IPS-15b (cell line): ENCODE measurements at regions not wholly inside any gene's neighbourhood (a gene's known extent, or its start where the extent isn't known, plus 50 kb on each side); places are given as distances from the start of the nearest gene placed in this dataset.

ENCODE experiments used
- H3K27me3 ChIP-seq: one replicate; pipeline ENCODE4 v1.6.1; 2013; ENCODE audit warnings: low read length; ENCODE audit not compliant: control insufficient read depth, insufficient read depth
- H3K36me3 ChIP-seq: one replicate; pipeline ENCODE4 v1.6.1; 2013; ENCODE audit warnings: low read length; ENCODE audit not compliant: control insufficient read depth, insufficient read depth
- H3K4me1 ChIP-seq: one replicate; pipeline ENCODE4 v1.6.1; 2013; ENCODE audit warnings: mild to moderate bottlenecking, low read length; ENCODE audit not compliant: control insufficient read depth, insufficient read depth
- H3K4me3 ChIP-seq: one replicate; pipeline ENCODE4 v1.5.1; 2013; ENCODE audit warnings: low read depth, low read length
- H3K9ac ChIP-seq: one replicate; pipeline ENCODE4 v1.6.1; 2013; ENCODE audit warnings: low read depth, mild to moderate bottlenecking, low read length
- H3K9me3 ChIP-seq: one replicate; pipeline ENCODE4 v1.6.1; 2013; ENCODE audit warnings: mild to moderate bottlenecking, low read length; ENCODE audit not compliant: control insufficient read depth, insufficient read depth

DNA sequence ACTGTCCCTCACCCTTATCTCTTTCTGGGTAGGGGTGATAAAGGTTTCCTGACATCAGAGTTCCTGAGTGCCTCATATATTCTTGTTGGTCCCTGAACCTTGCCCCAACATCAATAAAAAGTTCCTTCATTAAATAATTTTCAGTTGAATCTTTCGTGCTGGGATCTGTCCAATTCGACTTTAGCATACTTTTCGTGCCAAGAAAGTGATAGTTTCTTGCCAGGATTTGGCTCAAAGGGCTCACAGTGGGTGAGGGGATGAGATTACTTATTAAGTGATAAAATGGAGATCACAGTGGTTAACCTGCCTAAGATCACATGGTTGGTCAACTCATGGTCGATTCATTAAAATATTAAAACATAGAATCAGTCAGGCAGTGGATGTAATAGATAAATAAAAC, 93.8 kb upstream of the SLC8A1 start:
- Histone ChIP-seq H3K4me1 (no peaks in the 10 kb centered on the region), H3K9me3 (no peaks in the 10 kb centered on the region), H3K27me3 (no peaks in the 10 kb centered on the region), H3K4me3 (no peak overlapping the region), H3K36me3 (no peaks in the 10 kb centered on the region), H3K9ac (no peak overlapping the region)

DNA sequence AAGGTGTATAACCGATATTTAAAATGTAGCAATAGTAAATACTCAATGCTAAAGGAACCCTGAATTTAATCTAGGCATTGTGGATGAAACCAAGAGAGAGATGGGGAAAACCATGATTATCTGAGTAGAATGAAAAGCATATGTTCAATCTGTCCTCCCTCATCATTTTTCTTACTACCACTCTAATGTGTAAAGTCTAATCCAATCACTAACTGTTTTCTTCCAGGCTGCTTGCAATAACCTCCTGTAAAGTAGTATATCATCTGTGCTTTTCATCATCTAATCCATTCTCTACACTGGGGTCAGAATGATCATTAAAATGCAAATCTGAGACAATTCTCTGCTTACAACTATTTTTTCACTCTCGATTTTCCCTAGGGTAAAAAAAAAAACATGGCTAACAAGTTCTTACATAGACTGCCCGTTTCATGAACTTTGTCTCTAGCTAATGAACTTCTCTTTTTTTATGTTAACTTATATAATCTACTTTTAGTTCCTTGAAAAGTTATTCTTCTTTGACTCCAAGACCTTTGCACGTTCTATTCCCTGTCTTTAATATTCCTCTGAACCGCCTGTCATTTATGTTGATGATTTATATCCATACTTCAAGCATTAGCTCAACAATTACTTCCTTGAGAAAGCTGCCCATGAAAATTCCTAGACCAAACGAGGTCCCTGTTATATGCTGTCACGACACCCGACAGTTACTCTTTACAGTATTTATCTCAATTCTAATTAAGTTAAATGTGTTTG, 94.7 kb upstream of the SLC8A1 start:
- no peaks in the 10 kb centered on the region for H3K4me1 ChIP-seq

DNA sequence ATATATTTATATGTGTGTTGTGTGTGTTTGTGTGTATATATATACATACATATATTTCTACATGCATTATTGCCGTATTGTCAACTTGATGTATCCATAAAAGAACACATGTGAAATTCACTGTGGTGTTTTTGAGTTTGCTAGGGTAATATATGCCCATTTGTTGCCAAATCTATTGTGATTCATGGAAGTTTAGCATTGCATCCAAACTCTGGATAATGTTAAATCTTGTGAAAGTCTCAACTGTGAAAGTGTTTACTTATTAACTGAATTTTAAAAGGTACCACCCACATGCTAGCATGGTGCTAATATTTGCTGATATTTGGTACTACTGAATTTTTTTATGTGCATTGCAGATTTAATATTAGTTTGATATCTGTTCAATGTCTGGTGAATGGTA, 96.6 kb upstream of the SLC8A1 start:
- H3K9me3 ChIP-seq, result no peaks in the 10 kb centered on the region
- no peaks in the 10 kb centered on the region for H3K36me3 ChIP-seq
- H3K4me3 ChIP-seq, result no peak overlapping the region
- no peaks in the 10 kb centered on the region for H3K27me3 ChIP-seq
- no peaks in the 10 kb centered on the region for H3K4me1 ChIP-seq
- no peak overlapping the region for H3K9ac ChIP-seq

More for the DNA sequence above, 94.7 kb upstream of the SLC8A1 start:
- no peak overlapping the region for H3K4me3 ChIP-seq
- no peaks in the 10 kb centered on the region for H3K9me3 ChIP-seq
- H3K36me3 ChIP-seq, result no peaks in the 10 kb centered on the region
- H3K9ac ChIP-seq, result no peak overlapping the region
- no peaks in the 10 kb centered on the region for H3K27me3 ChIP-seq

DNA sequence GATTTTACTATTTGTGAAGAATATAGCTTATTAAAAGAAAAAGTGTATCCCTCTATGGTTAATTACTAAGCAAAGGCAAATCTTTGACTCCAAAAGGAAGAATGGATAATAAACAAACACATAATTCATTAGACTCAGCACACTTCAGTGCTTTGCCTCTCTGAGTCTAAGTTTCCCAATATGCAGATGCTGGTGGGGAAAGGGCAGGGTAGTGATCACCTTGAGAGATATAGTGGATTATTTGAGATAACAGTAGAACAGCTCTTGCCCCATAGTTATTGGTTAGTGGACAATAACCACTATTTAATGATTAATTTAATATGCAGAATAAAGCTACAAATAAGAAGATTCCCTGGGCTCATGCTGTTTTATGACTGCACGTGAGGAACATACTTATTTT, 98.2 kb upstream of the SLC8A1 start:
- no peak overlapping the region for H3K4me3 ChIP-seq
- no peak overlapping the region for H3K9ac ChIP-seq
- no peaks in the 10 kb centered on the region for H3K36me3 ChIP-seq
- no peaks in the 10 kb centered on the region for H3K4me1 ChIP-seq
- H3K27me3 ChIP-seq, result no peaks in the 10 kb centered on the region
- no peaks in the 10 kb centered on the region for H3K9me3 ChIP-seq

DNA sequence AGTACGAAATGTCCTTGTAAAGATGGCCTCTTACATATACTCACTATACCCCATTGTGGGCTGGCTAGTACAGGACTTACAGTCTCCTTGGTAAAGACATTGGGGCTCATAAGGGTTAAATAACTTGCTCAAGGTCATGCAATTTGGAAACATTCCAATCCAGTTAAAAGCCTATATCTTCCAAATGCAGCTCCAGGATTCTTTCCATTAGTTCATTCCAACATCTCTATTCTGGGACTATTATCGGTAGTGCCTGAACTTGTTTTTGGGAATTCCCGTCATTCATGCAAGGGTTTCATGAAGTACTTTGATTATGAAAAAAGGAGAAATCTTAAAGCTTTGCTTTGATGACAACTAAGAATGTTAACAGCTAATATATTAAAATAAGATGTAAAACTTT, 99.2 kb upstream of the SLC8A1 start:
- H3K36me3 ChIP-seq, result no peaks in the 10 kb centered on the region
- no peaks in the 10 kb centered on the region for H3K9me3 ChIP-seq
- no peaks in the 10 kb centered on the region for H3K4me1 ChIP-seq
- H3K4me3 ChIP-seq, result no peak overlapping the region
- no peak overlapping the region for H3K9ac ChIP-seq
- H3K27me3 ChIP-seq, result no peaks in the 10 kb centered on the region

DNA sequence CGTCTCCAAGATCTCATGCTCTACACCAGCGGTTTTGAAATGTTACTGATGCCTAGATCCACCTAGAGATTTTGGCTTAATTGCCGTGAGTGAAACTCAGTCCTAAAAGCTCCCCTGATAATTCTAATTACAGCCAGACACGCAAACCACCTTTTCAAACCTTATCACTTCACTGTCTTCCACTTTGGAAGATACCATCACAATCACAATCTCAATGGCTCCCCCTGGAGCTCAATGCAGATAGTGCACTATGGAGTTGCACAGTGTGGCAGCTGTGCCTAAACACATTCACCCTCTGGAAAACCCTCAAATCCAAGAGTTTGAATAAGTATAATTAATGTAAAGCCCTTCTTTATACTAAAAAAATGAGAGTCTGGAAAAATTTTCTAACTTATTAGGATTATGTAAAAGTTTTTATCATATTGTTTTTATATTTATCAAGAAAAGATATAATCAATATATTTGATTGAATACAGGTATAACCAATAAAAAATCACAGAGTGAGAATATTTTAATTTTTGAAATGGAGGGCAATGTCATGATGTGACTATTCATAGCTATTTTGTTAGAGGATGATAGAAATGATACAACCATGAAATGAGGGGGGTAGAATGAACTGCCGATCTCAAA, 102.9 kb upstream of the SLC8A1 start:
- H3K36me3 ChIP-seq, result no peaks in the 10 kb centered on the region

DNA sequence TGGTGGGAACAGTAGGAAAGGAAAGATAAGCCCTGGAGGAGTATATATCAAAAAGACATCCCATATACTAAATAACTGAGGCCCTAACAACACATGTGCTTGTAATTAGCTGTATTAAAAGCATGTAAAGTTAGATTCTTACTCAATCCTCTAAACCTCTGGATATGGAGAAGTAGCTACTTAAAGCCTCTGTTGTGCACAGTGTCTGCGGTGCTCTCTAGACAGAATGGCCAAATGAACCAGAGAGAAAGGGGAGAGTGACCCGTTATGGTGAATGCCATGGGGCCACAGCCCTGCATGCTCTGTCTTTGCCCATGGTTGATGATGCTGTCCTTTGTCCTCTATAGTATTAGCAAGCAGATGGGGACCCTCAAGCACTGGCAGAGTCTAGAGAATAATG, 104.4 kb upstream of the SLC8A1 start:
- H3K36me3 ChIP-seq, result no peaks in the 10 kb centered on the region
- no peaks in the 10 kb centered on the region for H3K27me3 ChIP-seq
- no peak overlapping the region for H3K4me3 ChIP-seq
- H3K9me3 ChIP-seq, result no peaks in the 10 kb centered on the region
- no peaks in the 10 kb centered on the region for H3K4me1 ChIP-seq
- H3K9ac ChIP-seq, result no peak overlapping the region

More for the DNA sequence above, 102.9 kb upstream of the SLC8A1 start:
- H3K4me3 ChIP-seq, result no peak overlapping the region
- no peaks in the 10 kb centered on the region for H3K4me1 ChIP-seq
- no peaks in the 10 kb centered on the region for H3K9me3 ChIP-seq
- H3K9ac ChIP-seq, result no peak overlapping the region
- no peaks in the 10 kb centered on the region for H3K27me3 ChIP-seq

DNA sequence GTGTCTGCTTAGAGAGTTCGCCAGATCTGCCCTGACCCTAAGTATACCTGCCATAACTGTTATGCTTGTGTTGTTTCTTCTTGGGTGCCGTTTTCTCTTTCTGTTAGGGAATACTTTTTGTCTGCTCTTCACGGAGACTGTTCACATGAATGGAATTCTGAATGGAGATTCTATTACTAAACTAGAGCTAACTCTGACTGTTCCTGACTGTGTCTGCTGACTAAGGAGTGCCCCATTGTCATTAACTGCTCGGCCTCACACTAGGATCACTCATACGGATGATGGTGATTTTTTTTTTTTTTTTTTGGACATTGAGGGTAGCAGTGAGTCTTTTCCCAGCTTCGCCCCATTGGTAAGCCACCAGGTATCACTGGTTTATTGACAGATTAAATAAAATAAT, 104.8 kb upstream of the SLC8A1 start:
- H3K4me1 ChIP-seq, result no peaks in the 10 kb centered on the region
- H3K9me3 ChIP-seq, result no peaks in the 10 kb centered on the region
- H3K36me3 ChIP-seq, result no peaks in the 10 kb centered on the region
- no peak overlapping the region for H3K9ac ChIP-seq
- no peaks in the 10 kb centered on the region for H3K27me3 ChIP-seq
- no peak overlapping the region for H3K4me3 ChIP-seq

DNA sequence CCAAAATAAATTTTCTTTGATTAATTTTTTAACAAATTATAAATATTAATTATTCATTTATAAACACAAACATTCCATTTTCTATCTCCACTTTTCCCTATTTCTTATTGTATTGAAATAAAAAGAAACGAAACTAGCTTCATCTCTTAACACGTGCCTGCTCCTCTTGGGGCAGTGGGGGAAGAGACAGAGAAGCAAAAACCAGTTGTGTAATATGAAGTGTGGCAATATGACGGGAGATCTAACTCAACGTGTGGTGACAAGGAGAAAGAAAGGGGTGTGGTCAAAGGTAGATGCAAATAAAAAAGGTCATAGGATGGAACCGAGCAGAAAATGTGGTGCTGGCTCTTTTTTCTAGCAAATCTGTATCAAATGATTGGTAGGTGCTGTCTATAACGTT, 106.9 kb upstream of the SLC8A1 start:
- Histone ChIP-seq H3K27me3 (no peaks in the 10 kb centered on the region), H3K4me3 (no peak overlapping the region), H3K4me1 (no peaks in the 10 kb centered on the region), H3K36me3 (no peaks in the 10 kb centered on the region), H3K9me3 (no peaks in the 10 kb centered on the region), H3K9ac (no peak overlapping the region)

DNA sequence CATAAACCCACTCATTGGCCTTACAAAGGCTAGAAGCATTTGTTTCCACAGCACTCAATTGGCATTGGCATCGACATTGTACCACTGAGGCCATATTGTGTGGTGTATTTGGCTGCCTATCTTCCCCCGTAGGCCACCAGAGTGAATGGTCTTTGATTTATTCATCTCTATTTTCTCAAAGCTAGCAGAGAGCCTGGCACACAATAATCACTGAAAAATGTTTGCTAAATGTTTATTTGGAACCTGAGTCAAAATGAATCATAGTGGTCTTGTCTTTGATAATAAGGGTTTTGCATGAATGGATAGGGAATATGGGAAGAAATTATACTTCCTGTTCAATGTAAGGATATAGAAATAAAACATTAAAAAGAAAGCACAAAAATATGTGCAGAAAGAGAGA, 107.3 kb upstream of the SLC8A1 start:
- H3K9me3 ChIP-seq, result no peaks in the 10 kb centered on the region
- no peaks in the 10 kb centered on the region for H3K27me3 ChIP-seq
- no peaks in the 10 kb centered on the region for H3K4me1 ChIP-seq
- H3K4me3 ChIP-seq, result no peak overlapping the region
- H3K36me3 ChIP-seq, result no peaks in the 10 kb centered on the region
- H3K9ac ChIP-seq, result no peak overlapping the region

DNA sequence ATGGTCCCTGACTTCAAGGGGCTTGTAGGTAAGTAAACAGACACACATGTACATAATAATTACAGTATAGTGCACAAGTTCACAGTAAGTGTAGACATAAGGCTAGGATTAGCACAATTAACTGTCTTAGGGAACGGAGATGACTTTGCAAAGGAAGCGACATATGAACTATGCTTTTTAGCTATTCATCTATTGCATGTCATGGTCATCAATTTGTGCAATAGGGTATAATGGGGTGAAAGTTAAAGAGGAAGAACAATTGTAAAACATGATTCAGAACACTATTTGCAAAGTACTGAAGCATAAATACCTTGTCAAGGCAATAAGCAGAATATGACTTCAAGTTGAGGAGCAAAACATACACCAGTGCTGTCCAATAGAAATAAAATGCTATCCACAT, 112.3 kb upstream of the SLC8A1 start:
- Histone ChIP-seq H3K4me3 (no peak overlapping the region), H3K9ac (no peak overlapping the region), H3K9me3 (no peaks in the 10 kb centered on the region), H3K27me3 (no peaks in the 10 kb centered on the region), H3K4me1 (no peaks in the 10 kb centered on the region), H3K36me3 (no peaks in the 10 kb centered on the region)

DNA sequence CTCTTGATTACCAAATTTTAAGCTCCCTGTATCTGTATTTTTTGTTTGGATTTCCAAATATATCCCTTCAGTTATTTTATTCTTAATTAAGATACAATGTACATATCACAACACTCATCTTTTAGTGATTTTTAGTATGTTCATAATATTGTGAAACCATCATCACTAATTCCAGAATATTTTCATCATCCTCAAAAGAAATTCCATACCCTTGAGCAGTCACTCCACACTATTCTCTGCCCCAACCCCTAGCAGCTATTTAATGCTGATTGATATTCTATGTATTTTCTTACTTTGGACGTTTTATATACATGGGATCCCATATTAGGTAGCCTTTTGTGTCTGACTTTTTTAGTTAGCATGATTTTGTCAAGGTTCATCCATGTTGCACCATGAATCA, 127.4 kb upstream of the SLC8A1 start:
- no peak overlapping the region for H3K9ac ChIP-seq
- H3K4me1 ChIP-seq, result no peaks in the 10 kb centered on the region
- H3K27me3 ChIP-seq, result no peaks in the 10 kb centered on the region
- no peaks in the 10 kb centered on the region for H3K36me3 ChIP-seq
- H3K4me3 ChIP-seq, result no peak overlapping the region
- no peaks in the 10 kb centered on the region for H3K9me3 ChIP-seq
